SK-N-SH treated with all-trans-retinoic acid at 6 μM for 48 hours (cell line): ENCODE measurements at regions not wholly inside any gene's neighbourhood (a gene's known extent, or its start where the extent isn't known, plus 50 kb on each side); places are given as distances from the start of the nearest gene placed in this dataset.

Experiments used
- BACH2 ChIP-seq: fragments of 250-450 bp; sonication (Bioruptor Pico); IDR thresholded peaks from 2 replicates; pipeline ENCODE4 v1.9.0; 2021; ENCODE audit warnings: mild to moderate bottlenecking, borderline replicate concordance
- OSR1 ChIP-seq: fragments of 250-450 bp; sonication (Bioruptor Pico); IDR thresholded peaks from 2 replicates; pipeline ENCODE4 v1.8.0; 2022; ENCODE audit warnings: moderate library complexity, mild to moderate bottlenecking, inconsistent platforms
- RARB ChIP-seq: fragments of 250-450 bp; sonication (Bioruptor Pico); IDR thresholded peaks from 2 replicates; pipeline ENCODE4 v1.8.0; 2021; ENCODE audit warnings: mild to moderate bottlenecking, moderate library complexity
- SNAI2 ChIP-seq: fragments of 250-450 bp; sonication (Bioruptor Pico); IDR thresholded peaks from 2 replicates; pipeline ENCODE4 v1.5.0; 2020; ENCODE audit warnings: mild to moderate bottlenecking, moderate library complexity
- TCF4 ChIP-seq: fragments of 250-450 bp; sonication (Bioruptor Pico); IDR thresholded peaks from 2 replicates; pipeline ENCODE4 v1.8.0; 2021; ENCODE audit warnings: mild to moderate bottlenecking, moderate library complexity, borderline replicate concordance
- ZC3H10 ChIP-seq: fragments of 250-450 bp; sonication (Bioruptor Pico); IDR thresholded peaks from 2 replicates; pipeline ENCODE4 v1.5.1; 2021; ENCODE audit warnings: mild to moderate bottlenecking, moderate library complexity
- ZFP3 ChIP-seq: fragments of 250-450 bp; sonication (Bioruptor Pico); IDR thresholded peaks from 2 replicates; pipeline ENCODE4 v1.5.0; 2020; ENCODE audit warnings: mild to moderate bottlenecking, moderate library complexity
- ZFP30 ChIP-seq: fragments of 450-650 bp; formaldehyde crosslinking; IDR thresholded peaks from 2 replicates; pipeline ENCODE4 v1.5.0; 2022; ENCODE audit warnings: mild to moderate bottlenecking, moderate library complexity
- ZNF70 ChIP-seq: fragments of 450-650 bp; formaldehyde crosslinking; IDR thresholded peaks from 2 replicates; pipeline ENCODE4 v1.5.0; 2020; ENCODE audit warnings: mild to moderate bottlenecking, moderate library complexity
- TF ChIP-seq, protein P1 (sequence below): fragments of 250-450 bp; sonication (Bioruptor Pico); IDR thresholded peaks from 2 replicates; pipeline ENCODE4 v1.5.1; 2020; ENCODE audit warnings: low read depth, mild to moderate bottlenecking, moderate library complexity
- TF ChIP-seq, protein P2 (sequence below): fragments of 250-450 bp; sonication (Bioruptor Pico); IDR thresholded peaks from 2 replicates; pipeline ENCODE4 v1.8.0; 2020; ENCODE audit warnings: mild to moderate bottlenecking, moderate library complexity, borderline replicate concordance
- TF ChIP-seq, protein P3 (sequence below): fragments of 250-450 bp; sonication (Bioruptor Pico); IDR thresholded peaks from 2 replicates; pipeline ENCODE4 v1.8.0; 2021; ENCODE audit warnings: low read depth, mild to moderate bottlenecking, moderate library complexity, borderline replicate concordance
- TF ChIP-seq, protein P4 (sequence below): fragments of 250-450 bp; sonication (Bioruptor Pico); IDR thresholded peaks from 2 replicates; pipeline ENCODE4 v1.5.0; 2020; ENCODE audit warnings: mild to moderate bottlenecking, moderate library complexity
- TF ChIP-seq, protein P5 (sequence below): fragments of 250-450 bp; sonication (Bioruptor Pico); IDR thresholded peaks from 2 replicates; pipeline ENCODE4 v1.5.1; 2021; ENCODE audit warnings: mild to moderate bottlenecking, moderate library complexity

DNA sequence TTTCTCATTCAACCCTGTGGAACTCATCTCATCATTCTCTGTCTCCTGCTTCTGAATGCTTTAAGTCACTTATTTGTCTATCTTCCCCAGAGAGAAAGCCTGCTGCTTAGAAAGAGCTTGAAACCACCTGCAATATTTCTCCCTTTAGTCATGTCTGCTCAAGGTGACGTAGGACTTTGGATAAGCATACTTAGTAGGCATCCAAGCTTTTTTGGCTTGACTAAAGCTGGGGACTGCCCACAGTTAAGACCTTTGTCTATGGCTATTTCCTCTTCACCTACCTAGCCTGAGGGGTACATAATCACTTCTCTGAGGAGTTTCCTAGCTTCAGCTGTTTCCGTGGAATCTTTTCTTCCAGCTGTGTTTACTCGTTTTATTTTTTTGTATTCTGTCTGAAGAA is 665.8 kb upstream of the CAMK1G start:
- TF ChIP-seq, protein P1, sequence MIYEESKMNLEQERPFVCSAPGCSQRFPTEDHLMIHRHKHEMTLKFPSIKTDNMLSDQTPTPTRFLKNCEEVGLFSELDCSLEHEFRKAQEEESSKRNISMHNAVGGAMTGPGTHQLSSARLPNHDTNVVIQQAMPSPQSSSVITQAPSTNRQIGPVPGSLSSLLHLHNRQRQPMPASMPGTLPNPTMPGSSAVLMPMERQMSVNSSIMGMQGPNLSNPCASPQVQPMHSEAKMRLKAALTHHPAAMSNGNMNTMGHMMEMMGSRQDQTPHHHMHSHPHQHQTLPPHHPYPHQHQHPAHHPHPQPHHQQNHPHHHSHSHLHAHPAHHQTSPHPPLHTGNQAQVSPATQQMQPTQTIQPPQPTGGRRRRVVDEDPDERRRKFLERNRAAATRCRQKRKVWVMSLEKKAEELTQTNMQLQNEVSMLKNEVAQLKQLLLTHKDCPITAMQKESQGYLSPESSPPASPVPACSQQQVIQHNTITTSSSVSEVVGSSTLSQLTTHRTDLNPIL (CRISPR knock-in tag), result no peak
- TF ChIP-seq ZFP30 (CRISPR knock-in tag) (no peak), ZNF70 (CRISPR knock-in tag) (no peak), TCF4 (no peak), RARB (CRISPR knock-in tag) (no peak), ZC3H10 (no peak), SNAI2 (CRISPR knock-in tag) (no peak), ZFP3 (CRISPR knock-in tag) (no peak), BACH2 (CRISPR knock-in tag) (no peak), OSR1 (CRISPR knock-in tag) (no peak)
- TF ChIP-seq, protein P2, sequence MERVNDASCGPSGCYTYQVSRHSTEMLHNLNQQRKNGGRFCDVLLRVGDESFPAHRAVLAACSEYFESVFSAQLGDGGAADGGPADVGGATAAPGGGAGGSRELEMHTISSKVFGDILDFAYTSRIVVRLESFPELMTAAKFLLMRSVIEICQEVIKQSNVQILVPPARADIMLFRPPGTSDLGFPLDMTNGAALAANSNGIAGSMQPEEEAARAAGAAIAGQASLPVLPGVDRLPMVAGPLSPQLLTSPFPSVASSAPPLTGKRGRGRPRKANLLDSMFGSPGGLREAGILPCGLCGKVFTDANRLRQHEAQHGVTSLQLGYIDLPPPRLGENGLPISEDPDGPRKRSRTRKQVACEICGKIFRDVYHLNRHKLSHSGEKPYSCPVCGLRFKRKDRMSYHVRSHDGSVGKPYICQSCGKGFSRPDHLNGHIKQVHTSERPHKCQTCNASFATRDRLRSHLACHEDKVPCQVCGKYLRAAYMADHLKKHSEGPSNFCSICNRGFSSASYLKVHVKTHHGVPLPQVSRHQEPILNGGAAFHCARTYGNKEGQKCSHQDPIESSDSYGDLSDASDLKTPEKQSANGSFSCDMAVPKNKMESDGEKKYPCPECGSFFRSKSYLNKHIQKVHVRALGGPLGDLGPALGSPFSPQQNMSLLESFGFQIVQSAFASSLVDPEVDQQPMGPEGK, result no peak
- TF ChIP-seq, protein P3, sequence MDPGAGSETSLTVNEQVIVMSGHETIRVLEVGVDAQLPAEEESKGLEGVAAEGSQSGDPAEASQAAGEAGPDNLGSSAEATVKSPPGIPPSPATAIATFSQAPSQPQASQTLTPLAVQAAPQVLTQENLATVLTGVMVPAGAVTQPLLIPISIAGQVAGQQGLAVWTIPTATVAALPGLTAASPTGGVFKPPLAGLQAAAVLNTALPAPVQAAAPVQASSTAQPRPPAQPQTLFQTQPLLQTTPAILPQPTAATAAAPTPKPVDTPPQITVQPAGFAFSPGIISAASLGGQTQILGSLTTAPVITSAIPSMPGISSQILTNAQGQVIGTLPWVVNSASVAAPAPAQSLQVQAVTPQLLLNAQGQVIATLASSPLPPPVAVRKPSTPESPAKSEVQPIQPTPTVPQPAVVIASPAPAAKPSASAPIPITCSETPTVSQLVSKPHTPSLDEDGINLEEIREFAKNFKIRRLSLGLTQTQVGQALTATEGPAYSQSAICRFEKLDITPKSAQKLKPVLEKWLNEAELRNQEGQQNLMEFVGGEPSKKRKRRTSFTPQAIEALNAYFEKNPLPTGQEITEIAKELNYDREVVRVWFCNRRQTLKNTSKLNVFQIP (CRISPR knock-in tag), result no peak
- TF ChIP-seq, protein P4, sequence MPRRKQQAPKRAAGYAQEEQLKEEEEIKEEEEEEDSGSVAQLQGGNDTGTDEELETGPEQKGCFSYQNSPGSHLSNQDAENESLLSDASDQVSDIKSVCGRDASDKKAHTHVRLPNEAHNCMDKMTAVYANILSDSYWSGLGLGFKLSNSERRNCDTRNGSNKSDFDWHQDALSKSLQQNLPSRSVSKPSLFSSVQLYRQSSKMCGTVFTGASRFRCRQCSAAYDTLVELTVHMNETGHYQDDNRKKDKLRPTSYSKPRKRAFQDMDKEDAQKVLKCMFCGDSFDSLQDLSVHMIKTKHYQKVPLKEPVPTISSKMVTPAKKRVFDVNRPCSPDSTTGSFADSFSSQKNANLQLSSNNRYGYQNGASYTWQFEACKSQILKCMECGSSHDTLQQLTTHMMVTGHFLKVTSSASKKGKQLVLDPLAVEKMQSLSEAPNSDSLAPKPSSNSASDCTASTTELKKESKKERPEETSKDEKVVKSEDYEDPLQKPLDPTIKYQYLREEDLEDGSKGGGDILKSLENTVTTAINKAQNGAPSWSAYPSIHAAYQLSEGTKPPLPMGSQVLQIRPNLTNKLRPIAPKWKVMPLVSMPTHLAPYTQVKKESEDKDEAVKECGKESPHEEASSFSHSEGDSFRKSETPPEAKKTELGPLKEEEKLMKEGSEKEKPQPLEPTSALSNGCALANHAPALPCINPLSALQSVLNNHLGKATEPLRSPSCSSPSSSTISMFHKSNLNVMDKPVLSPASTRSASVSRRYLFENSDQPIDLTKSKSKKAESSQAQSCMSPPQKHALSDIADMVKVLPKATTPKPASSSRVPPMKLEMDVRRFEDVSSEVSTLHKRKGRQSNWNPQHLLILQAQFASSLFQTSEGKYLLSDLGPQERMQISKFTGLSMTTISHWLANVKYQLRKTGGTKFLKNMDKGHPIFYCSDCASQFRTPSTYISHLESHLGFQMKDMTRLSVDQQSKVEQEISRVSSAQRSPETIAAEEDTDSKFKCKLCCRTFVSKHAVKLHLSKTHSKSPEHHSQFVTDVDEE, result no peak
- TF ChIP-seq, protein P5, sequence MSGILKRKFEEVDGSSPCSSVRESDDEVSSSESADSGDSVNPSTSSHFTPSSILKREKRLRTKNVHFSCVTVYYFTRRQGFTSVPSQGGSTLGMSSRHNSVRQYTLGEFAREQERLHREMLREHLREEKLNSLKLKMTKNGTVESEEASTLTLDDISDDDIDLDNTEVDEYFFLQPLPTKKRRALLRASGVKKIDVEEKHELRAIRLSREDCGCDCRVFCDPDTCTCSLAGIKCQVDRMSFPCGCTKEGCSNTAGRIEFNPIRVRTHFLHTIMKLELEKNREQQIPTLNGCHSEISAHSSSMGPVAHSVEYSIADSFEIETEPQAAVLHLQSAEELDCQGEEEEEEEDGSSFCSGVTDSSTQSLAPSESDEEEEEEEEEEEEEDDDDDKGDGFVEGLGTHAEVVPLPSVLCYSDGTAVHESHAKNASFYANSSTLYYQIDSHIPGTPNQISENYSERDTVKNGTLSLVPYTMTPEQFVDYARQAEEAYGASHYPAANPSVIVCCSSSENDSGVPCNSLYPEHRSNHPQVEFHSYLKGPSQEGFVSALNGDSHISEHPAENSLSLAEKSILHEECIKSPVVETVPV (CRISPR knock-in tag), result no peak
